ENCODE measurements at regions not wholly inside any gene's neighbourhood (a gene's known extent, or its start where the extent isn't known, plus 50 kb on each side); places are given as distances from the start of the nearest gene placed in this dataset.

GRCh38 chr6:14862845-14863244, 383.0 kb upstream of the JARID2 start:
- no peak for TF ChIP-seq CTCF (IDR thresholded peaks at IDR 0.05; ENCODE audit: low read depth, low read length)
- H3K4me3 ChIP-seq (ENCODE audit: low read depth, low read length), result no peak overlapping the region

DNA sequence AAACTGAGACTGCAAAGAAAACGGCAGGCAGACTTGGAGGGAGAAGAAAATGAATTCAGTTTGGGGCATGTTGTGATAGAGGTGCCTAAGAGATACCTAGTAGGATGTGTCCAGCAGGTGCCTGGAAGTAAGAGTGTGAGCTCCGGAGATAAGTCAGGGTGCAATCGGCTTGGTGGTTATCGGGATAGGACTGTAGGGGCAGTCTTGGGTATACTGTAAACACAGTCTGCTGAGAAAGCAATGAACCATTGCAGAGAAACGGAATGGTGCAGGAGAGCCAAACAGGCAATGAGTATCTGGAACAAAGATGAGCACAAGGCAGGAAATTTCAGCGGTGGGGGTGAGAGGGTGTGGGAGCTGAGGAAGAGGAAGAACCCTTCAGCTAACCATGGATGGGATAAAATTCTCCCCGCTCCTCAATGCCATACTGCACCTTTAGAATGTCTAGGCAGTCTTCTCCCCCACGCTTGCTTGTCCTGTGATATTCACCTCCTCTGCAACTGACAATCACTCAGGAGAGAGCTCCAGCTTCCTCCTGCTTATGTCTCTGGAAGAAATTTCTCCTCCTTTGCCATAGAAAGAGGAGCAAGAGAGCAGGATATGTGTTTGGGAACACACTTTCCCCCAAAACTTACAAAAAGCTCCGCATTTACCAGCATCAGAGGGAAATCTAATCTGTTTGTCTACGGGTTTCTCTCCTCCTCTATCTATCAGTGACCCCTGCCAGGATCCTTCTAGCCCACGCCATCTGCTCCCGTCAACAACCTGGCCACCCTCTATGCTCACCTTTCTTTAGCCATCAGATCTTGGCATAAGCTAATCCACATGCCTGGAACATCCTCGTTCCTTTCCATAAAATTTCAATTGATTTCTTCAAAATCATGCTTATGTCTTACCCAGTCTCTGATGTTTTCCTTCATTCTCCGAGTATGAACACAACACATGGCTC, 381.7 kb upstream of the JARID2 start:
- no peak for TF ChIP-seq CTCF (IDR thresholded peaks at IDR 0.05; ENCODE audit: low read depth, low read length)
- H3K4me3 ChIP-seq (ENCODE audit: low read depth, low read length), result no peak overlapping the region

- no peak for TF ChIP-seq CTCF (IDR thresholded peaks at IDR 0.05; ENCODE audit: low read depth, low read length)
- no peak overlapping the region for H3K4me3 ChIP-seq (ENCODE audit: low read depth, low read length)
Observed at GRCh38 chr6:14865531-14866100, 380.3 kb upstream of the JARID2 start.

DNA sequence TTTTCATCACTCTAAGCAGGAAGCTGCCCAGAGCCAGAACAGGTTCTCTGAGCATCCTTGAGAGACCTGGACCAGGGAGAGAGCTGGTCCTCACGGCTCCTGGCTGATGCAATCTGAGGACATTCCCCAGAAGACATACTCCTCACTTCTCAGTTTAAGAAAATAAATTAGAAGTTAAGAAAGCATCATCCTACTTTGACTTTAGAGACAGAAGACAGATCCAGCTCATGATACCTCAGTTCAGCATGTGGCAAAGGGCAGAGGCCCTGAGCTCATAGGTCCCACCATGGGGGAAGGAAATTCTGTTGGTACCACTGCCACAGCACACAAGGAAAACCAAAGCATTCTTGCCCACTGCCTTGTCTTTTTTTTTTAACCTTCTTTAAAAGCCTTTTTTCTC, 378.1 kb upstream of the JARID2 start:
- no peak overlapping the region for H3K4me3 ChIP-seq (ENCODE audit: low read depth, low read length)
- no peak for TF ChIP-seq CTCF (IDR thresholded peaks at IDR 0.05; ENCODE audit: low read depth, low read length)

DNA sequence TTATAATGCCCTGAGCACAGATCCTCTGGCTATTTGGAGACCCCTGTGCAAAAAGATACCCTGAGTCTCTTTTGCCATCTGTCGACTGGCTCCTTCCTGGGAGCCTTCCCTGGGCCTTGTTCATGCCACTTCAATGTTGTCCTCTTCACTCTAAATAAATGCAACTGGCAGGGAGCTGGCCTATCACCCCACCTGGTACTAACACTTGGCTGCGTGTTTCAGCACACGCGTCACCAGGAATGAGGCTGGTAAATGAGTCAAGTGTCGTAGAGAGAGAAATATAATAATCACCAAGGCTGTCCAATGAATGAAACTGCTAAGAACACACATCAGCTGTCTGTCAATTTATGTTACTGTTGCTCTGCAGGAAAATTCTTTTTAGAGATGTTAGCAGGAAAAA, 374.6 kb upstream of the JARID2 start:
- no peak overlapping the region for H3K4me3 ChIP-seq (ENCODE audit: low read depth, low read length)
- no peak for TF ChIP-seq CTCF (IDR thresholded peaks at IDR 0.05; ENCODE audit: low read depth, low read length)

DNA sequence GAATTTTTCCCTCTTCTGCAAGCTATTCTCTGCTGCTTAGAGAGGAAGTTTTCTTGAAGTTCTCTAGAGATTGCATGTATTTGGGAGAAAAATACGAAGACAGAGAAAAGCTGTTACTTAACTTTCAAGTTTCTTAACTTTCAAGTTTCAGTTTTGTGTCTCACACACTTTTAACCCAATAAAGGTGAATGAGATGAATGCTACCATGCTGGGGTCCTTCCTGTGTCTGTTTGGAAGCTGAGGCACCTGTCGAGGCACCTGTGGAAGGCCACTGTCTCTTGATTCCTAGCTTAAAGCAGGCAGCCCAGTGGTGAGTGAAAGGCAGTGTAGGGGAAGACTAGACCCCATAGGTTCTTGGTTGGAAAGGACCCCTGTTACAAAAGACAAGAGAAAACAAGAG, 372.8 kb upstream of the JARID2 start:
- H3K4me3 ChIP-seq (ENCODE audit: low read depth, low read length), result no peak overlapping the region
- no peak for TF ChIP-seq CTCF (IDR thresholded peaks at IDR 0.05; ENCODE audit: low read depth, low read length)

DNA sequence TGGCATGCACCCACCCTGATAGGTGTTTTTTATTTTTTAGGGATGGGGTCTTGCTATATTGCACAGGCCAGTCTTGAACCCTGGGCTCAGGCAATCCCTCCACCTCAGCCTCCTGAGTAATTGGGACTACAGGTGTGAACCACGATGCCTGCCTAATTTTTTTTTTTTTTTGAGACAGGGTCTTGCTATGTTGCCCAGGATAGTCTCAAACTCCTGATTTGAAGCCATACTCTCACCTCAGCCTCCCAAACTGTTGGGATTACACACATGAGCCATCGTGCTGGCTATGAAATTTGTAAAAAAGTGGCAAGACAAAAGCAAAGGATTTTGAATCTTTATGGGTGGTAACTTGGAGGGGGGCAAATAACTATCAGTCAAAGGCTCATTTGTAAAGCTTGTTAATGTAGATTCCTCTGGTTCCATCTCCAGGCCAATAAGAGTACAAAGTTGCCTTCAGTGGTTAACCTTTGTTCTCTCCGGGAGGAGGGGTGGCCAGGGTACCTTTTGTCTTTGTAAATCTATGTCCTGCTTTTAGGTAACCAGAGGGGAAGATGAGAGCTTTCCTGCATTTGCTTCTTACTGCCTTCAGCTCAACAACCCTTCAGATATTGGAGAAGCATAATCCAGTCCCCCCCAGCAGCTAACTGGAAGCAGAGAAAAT, 372.0 kb upstream of the JARID2 start:
- no peak overlapping the region for H3K4me3 ChIP-seq (ENCODE audit: low read depth, low read length)

More for the DNA sequence above, 372.0 kb upstream of the JARID2 start:
- no peak for TF ChIP-seq CTCF (IDR thresholded peaks at IDR 0.05; ENCODE audit: low read depth, low read length)

All from WI38 (cell line).